ENCODE measurements at regions not wholly inside any gene's neighbourhood (a gene's known extent, or its start where the extent isn't known, plus 50 kb on each side); places are given as distances from the start of the nearest gene placed in this dataset.

- no peak for TF ChIP-seq CTCF (IDR thresholded peaks at IDR 0.05)
- TF ChIP-seq POLR2A (IDR thresholded peaks at IDR 0.05): no peak
Measured at GRCh38 chr3:63151897-63152296, 126.2 kb upstream of the SYNPR start.
